ENCODE measurements at regions not wholly inside any gene's neighbourhood (a gene's known extent, or its start where the extent isn't known, plus 50 kb on each side); places are given as distances from the start of the nearest gene placed in this dataset.
"Not testable (repeated sequence)": the region's sequence is repeated elsewhere in the genome, so short reads cannot be mapped to it uniquely, and the experiment has no call there.

- no peak for DNase-seq (ENCODE audit: low read depth)
Measured at GRCh38 chr6:144359783-144360182, 74.6 kb downstream of the UTRN start.

- DNase-seq (ENCODE audit: low read depth) = no peak
Measured at GRCh38 chr6:144360401-144360800, 75.3 kb downstream of the UTRN start.

GRCh38 chr6:144361016-144361415 lies 75.9 kb downstream of the UTRN start:
- DNase-seq (ENCODE audit: low read depth) = no peak

- no peak for DNase-seq (ENCODE audit: low read depth)
Measured at GRCh38 chr6:144362042-144363018, 77.2 kb downstream of the UTRN start.

GRCh38 chr6:144364208-144364720 lies 79.1 kb downstream of the UTRN start:
- DNase-seq (ENCODE audit: low read depth) = no peak

DNA sequence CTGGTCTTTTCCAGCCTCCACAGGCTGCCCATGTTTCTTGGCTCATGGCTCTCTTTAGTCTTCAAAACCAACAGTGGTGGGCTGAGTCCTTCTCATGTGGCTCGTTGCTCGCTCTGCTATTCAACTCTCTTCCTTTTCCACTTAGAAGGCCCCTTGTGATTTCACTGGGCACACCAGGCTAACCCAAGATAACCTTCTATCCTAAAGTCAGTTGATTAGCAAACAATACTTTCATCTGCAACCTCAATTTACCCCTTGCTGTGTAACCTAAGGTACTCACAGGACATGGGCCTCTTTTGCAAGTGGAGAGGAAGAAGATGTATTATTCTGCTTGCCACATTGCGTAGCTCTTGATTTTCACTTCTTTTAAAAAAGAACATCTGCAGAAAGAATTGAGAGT lies 79.6 kb downstream of the UTRN start:
- no peak for DNase-seq (ENCODE audit: low read depth)

DNA sequence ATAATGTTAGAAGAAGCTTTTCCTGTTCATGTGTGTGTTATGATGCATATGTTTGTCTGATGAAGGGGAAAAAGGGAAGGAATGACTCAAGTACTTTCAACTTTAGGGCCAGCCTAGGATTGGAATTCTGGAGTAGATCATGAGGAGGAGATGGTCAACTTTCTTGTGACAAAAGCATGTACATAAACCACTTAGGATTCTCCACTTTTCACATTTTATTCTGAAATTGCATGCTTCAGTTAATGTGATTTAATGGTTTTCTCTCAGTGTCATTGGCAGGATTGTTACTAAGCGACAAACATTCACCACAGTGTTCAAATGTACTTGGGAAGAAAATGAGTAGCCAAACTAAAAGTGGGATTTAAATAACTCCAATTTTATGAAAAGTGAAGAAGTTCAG lies 80.1 kb downstream of the UTRN start:
- no peak for DNase-seq (ENCODE audit: low read depth)

- DNase-seq (ENCODE audit: low read depth) = not testable (repeated sequence)
Measured at GRCh38 chr6:144369696-144370095, 84.6 kb downstream of the UTRN start.

DNA sequence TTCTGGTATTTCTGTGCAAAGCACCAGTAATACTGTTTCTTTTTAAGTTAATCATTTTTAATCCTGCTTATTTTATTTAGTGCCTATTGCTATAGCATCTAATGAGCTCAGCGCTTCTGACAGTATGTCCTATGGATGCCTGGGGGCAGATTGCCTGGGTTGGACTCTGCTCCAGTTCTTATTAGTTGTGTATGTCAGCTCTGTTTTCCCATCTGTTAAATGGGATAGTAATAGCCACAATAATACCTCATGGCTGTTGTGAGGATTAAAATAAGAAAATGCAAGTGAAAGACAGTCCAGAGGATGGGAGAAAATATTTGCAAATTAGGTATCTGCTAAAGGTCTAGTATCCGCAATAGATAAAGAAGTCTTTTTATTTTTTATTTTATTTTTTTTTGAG lies 87.0 kb downstream of the UTRN start:
- DNase-seq (ENCODE audit: low read depth) = no peak

DNA sequence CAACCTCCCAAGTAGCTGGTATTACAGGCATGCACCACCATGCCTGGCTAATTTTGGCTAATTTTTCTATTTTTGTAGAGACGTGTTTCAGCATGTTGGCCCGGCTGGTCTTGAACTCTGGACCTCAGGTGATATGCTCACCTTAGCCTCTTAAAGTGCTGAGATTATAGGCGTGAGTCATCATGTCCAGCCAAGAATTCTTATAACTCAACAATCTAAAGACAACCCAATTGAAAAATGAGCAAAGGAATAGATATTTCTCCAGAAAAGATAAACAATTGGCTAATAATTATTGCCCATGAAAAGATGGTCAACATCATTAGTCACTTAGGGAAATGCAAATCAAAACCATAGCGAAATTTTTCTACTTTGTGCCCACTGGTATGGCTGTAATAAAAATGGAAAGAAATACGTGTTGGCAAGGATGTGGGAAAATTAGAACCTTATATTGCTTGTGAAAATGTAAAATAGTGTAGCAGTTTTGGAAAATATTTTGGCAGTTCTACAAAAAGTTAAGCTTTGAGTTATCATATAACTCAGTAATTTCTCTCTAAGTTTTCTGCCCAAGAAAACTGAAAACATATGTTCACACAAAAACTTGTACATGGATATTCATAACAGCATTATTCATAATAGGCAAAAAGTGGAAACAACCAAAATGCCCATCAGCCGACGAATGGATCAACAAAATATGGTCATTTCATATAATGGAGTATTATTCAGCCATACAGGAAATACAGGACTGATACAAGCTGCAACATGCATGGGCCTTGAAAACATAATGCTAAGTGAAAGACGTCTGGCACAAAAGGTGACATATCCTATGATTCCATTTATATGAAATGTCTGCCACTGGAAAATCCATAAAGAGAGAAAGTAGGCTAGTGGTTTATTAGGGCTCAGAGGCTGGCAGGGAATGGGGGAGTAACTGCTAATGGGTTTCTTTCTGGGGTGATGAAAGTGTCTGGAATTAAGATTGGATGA lies 87.8 kb downstream of the UTRN start:
- no peak for DNase-seq (ENCODE audit: low read depth)

GRCh38 chr6:144374525-144374924 lies 89.4 kb downstream of the UTRN start:
- not testable (repeated sequence) for DNase-seq (ENCODE audit: low read depth)

GRCh38 chr6:144377586-144378210 lies 92.6 kb downstream of the UTRN start:
- no peak for DNase-seq (ENCODE audit: low read depth)

DNA sequence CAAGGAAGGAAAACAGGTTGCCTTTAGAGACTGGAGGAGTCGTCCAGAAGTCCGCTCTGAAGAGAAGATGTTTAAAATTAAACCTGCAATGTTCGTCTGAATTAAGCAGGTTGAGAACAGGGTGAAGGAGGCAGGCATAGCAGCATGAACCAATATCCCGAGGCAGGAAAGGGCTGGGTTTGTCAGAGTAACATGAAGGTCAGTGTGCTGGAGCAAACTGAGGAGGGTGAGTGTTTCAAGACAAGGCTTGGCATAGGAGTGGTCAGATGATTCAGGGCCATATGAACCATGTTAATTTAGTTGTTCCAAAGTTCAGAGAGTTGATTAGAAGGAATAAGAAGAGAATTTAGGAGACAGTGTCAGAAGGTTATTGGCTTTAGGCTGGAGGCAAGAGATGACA lies 93.3 kb downstream of the UTRN start:
- no peak for DNase-seq (ENCODE audit: low read depth)

- no peak for DNase-seq (ENCODE audit: low read depth)
Measured at GRCh38 chr6:144379356-144379755, 94.2 kb downstream of the UTRN start.

GRCh38 chr6:144381499-144381898 lies 96.4 kb downstream of the UTRN start:
- DNase-seq (ENCODE audit: low read depth) = not testable (repeated sequence)

DNA sequence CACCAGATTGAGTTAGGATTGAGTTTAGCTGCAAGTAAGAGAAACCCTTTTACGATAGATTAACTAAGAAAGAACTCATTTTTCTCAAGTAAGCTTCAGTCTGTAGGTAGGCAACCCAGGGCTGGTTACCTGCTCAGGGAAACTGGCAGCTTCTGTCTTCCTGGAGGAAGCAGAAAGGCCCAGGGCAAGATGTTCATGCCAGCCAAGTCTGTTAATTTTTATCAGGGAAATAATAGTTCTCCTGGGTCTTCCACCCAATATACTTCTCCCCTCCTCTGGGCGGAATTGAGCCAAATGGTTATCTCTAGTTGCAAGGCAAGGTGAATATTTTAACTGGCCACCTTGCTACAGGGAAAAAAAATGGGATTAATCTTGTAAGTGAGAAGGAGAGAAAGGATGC lies 98.2 kb downstream of the UTRN start:
- DNase-seq (ENCODE audit: low read depth) = no peak

DNA sequence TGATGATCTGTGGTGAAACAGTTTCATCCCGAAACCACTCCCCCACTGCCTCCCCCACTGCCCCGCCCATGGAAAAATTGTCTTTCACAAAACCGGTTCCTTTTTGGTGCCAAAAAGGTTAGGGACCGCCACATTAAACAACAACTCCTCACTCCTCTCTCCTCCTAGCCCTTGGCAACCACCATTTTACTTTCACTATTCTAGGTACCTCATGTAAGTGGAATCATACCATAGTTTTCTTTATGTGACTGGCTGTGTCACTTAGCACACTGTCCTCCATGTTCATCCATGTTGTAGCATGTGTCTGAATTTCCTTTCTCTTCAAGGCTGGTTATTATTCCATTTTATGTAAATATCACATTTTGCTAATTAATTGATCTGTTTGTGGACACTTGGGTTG lies 99.3 kb downstream of the UTRN start:
- DNase-seq (ENCODE audit: low read depth) = no peak

- DNase-seq (ENCODE audit: low read depth) = not testable (repeated sequence)
Measured at GRCh38 chr6:144389474-144389873, 104.3 kb downstream of the UTRN start.

GRCh38 chr6:144390202-144390601 lies 105.1 kb downstream of the UTRN start:
- DNase-seq (ENCODE audit: low read depth) = no peak

DNA sequence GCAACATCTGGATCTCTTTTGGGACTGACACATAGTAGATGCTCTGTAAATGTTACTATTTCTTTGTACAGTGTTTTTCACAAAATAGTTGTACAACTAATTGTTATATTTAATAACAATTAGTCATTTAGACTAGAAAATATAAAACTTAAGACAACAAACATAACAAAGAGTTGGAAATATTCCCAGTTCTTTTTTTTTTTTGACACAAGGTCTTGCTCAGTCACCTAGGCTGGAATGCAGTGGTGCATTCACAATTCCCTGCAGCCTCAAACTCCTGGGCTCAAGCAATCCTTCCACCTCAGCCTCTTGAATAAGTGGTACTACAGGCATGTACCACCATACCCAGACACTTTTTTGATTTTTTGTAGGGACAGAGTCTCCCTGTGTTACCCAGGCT lies 105.8 kb downstream of the UTRN start:
- no peak for DNase-seq (ENCODE audit: low read depth)

DNA sequence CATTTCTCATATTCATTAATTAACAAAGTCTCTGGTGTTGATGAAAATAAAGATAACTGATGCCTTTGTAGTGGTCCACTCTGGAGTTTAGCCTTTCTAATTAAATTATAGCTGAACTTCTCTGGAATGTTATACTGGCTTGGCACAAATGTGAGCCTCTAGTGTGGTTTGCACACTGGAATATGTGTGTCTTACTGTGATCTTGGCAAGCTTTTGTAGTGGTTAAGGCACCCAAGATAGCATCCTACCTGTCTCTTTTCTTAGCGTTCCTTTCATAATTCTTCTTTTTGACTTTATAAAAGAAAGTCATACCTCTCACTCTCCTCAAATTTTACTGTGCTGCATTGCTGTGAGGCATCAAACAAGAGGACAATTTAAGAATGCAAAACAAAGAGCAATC lies 107.4 kb downstream of the UTRN start:
- no peak for DNase-seq (ENCODE audit: low read depth)

DNA sequence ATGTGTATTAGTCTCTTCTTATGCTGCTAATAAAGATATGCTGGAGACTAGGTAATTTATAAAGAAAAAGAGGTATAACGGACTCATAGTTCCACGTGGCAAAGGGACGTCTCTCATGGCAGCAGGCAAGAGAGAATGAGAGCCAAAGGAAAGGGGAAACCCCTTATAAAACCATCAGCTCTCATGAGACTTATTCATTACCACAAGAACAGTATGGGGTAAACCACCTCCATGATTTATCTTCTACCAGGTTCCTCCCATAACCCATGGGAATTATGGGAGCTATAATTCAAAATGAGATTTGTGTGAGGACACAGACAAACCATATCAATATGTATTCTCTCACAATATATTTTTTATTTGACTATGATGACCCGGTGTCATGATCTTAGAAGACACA lies 109.1 kb downstream of the UTRN start:
- DNase-seq (ENCODE audit: low read depth) = no peak

Data from stimulated activated CD8-positive, alpha-beta memory T cell treated with anti-CD3 and anti-CD28 coated beads, Interleukin-15, amount 100 ng/mL, for 24 hours (primary cell).